ENCODE measurements at regions not wholly inside any gene's neighbourhood (a gene's known extent, or its start where the extent isn't known, plus 50 kb on each side); places are given as distances from the start of the nearest gene placed in this dataset.

DNA sequence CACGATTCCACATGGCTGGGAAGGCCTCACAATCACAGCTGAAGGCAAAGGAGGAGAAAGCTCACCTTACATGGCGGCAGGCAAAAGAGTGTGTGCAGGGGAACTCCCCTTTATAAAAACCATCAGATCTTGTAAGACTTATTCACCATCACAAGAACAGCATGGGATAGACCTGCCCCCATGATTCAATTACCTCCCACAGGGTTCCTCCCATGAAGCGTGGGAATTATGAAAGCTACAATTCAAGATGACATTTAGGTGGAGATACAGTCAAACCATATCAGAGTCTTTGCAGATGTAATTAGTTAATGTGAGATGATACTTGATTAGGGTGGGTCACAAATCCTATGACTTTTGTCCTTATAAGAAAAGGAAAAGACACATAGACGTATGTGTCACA is 688.9 kb downstream of the GBE1 start (continued):
- TF ChIP-seq RFX5 (IDR thresholded peaks at IDR 0.05; ENCODE audit: low read depth, low read length) (no peak), NELFE (IDR thresholded peaks at IDR 0.05; ENCODE audit: insufficient read depth, insufficient read length) (no peak), ZNF165 (CRISPR knock-in tag; IDR thresholded peaks at IDR 0.05; ENCODE audit: borderline replicate concordance) (no peak), XRCC3 (IDR thresholded peaks at IDR 0.05) (no peak)

GRCh38 chr3:81068546-81068945 is 692.9 kb downstream of the GBE1 start:
- Histone ChIP-seq H3K4me1 (replicated peaks in 1 of 2; ENCODE audit: control insufficient read depth in 2 of 2, insufficient read depth in 2 of 2, low read length in 2 of 2) (no peaks in the 10 kb centered on the region), H2AFZ (ENCODE audit: low read depth, low read length) (no peak overlapping the region), H3K9ac (ENCODE audit: insufficient read depth in 1 of 2, low read depth in 2 of 2, low read length in 2 of 2) (no peak overlapping the region), H3K4me2 (ENCODE audit: insufficient read depth, low read length) (no peak overlapping the region), H3K9me3 (replicated peaks; ENCODE audit: control insufficient read depth, insufficient read depth, low read depth, low read length) (no peaks in the 10 kb centered on the region), H3K36me3 (ENCODE audit: control insufficient read depth, insufficient read depth, low read length) (no peaks in the 10 kb centered on the region), H3K27me3 (ENCODE audit: control insufficient read depth in 2 of 2, insufficient read depth in 2 of 2, low read length in 2 of 2) (no peaks in the 10 kb centered on the region), H3K79me2 (ENCODE audit: control insufficient read depth, insufficient read depth, low read length) (no peaks in the 10 kb centered on the region), H3K4me3 (no peak overlapping the region), H3K9me1 (ENCODE audit: control insufficient read depth, insufficient read depth, low read length) (no peaks in the 10 kb centered on the region), H3K27ac (ENCODE audit: extremely low read depth, low read depth, low read length) (no peak overlapping the region), H4K20me1 (replicated peaks; ENCODE audit: control insufficient read depth, insufficient read depth, low read length) (no peaks in the 10 kb centered on the region)
- ChIA-PET POLR2A (no interaction called here), CTCF (ENCODE audit: low intra/inter-chr PET ratio) (no interaction called here)
- DNase-seq (ENCODE audit: extremely low read depth in 1 of 4, low spot score in 3 of 4) (no peak), FAIRE-seq (no peak), ATAC-seq (no peak)
- no TSS peak for BruUV-seq (replicated peaks)
- intact Hi-C loops (cut with micrococcal nuclease), result no loop called here
- WGBS (ENCODE audit: insufficient coverage, low coverage, missing lambda C conversion rate), result 0% methylated on average over 1 of the region's 1 CpG
- in situ Hi-C loops (cut with MboI), result no loop called here
- TF ChIP-seq NUFIP1 (IDR thresholded peaks at IDR 0.05; ENCODE audit: partially characterized antibody) (no peak), NR1H2 (CRISPR knock-in tag; IDR thresholded peaks at IDR 0.05) (no peak), NFXL1 (CRISPR knock-in tag; IDR thresholded peaks at IDR 0.05) (no peak), ELK1 (CRISPR knock-in tag; IDR thresholded peaks at IDR 0.05) (no peak), CREM (IDR thresholded peaks at IDR 0.05; ENCODE audit: low read depth) (no peak), GATAD2B (IDR thresholded peaks at IDR 0.05; ENCODE audit: borderline replicate concordance) (no peak), RBM22 (IDR thresholded peaks at IDR 0.05; ENCODE audit: low read depth, low read length, poor library complexity, severe bottlenecking) (no peak), SMARCB1 (IDR thresholded peaks at IDR 0.05; ENCODE audit: insufficient read length, low read depth) (no peak), NCOA2 (IDR thresholded peaks at IDR 0.05; ENCODE audit: partially characterized antibody in 2 of 2) (no peak)
- TF ChIP-seq, protein P1, sequence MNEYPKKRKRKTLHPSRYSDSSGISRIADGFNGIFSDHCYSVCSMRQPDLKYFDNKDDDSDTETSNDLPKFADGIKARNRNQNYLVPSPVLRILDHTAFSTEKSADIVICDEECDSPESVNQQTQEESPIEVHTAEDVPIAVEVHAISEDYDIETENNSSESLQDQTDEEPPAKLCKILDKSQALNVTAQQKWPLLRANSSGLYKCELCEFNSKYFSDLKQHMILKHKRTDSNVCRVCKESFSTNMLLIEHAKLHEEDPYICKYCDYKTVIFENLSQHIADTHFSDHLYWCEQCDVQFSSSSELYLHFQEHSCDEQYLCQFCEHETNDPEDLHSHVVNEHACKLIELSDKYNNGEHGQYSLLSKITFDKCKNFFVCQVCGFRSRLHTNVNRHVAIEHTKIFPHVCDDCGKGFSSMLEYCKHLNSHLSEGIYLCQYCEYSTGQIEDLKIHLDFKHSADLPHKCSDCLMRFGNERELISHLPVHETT (CRISPR knock-in tag; conservative IDR thresholded peaks at IDR 0.05 in 1 of 2, IDR thresholded peaks at IDR 0.05 in 1 of 2), result no peak
- TF ChIP-seq, protein P2, sequence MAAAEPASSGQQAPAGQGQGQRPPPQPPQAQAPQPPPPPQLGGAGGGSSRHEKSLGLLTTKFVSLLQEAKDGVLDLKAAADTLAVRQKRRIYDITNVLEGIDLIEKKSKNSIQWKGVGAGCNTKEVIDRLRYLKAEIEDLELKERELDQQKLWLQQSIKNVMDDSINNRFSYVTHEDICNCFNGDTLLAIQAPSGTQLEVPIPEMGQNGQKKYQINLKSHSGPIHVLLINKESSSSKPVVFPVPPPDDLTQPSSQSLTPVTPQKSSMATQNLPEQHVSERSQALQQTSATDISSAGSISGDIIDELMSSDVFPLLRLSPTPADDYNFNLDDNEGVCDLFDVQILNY (CRISPR knock-in tag; IDR thresholded peaks at IDR 0.05), result no peak
- TF ChIP-seq, protein P3, sequence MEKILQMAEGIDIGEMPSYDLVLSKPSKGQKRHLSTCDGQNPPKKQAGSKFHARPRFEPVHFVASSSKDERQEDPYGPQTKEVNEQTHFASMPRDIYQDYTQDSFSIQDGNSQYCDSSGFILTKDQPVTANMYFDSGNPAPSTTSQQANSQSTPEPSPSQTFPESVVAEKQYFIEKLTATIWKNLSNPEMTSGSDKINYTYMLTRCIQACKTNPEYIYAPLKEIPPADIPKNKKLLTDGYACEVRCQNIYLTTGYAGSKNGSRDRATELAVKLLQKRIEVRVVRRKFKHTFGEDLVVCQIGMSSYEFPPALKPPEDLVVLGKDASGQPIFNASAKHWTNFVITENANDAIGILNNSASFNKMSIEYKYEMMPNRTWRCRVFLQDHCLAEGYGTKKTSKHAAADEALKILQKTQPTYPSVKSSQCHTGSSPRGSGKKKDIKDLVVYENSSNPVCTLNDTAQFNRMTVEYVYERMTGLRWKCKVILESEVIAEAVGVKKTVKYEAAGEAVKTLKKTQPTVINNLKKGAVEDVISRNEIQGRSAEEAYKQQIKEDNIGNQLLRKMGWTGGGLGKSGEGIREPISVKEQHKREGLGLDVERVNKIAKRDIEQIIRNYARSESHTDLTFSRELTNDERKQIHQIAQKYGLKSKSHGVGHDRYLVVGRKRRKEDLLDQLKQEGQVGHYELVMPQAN (IDR thresholded peaks at IDR 0.05; ENCODE audit: borderline replicate concordance), result no peak
- TF ChIP-seq, protein P4, sequence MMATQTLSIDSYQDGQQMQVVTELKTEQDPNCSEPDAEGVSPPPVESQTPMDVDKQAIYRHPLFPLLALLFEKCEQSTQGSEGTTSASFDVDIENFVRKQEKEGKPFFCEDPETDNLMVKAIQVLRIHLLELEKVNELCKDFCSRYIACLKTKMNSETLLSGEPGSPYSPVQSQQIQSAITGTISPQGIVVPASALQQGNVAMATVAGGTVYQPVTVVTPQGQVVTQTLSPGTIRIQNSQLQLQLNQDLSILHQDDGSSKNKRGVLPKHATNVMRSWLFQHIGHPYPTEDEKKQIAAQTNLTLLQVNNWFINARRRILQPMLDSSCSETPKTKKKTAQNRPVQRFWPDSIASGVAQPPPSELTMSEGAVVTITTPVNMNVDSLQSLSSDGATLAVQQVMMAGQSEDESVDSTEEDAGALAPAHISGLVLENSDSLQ (IDR thresholded peaks at IDR 0.05), result no peak

Data from K562 (cell line).